ENCODE measurements at regions not wholly inside any gene's neighbourhood (a gene's known extent, or its start where the extent isn't known, plus 50 kb on each side); places are given as distances from the start of the nearest gene placed in this dataset.

- DNase-seq, result no peak
These were observed 64.5 kb downstream of the COPS8 start for GRCh38 chr2:237150186-237150585.

- DNase-seq, result no peak
These were observed 65.2 kb downstream of the COPS8 start for GRCh38 chr2:237150831-237151375.

DNA sequence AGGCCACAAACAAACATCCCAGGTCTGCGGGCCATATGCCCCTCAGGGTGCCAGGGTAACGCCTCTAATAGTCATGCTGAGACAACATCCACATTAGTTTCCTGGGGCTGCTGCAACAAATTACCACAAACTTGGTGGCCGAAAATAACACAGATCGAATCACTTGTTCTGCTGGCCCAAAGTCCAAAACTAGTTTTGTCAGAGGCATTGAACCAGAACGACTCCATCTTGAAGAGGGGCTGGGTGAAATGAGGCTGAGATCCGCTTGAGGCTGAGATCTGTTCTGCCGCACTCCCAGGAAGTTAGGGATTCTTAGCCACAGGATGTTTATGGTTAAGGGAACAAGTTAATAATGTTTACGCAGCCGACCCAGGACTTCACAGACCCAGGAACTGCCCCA, 66.7 kb downstream of the COPS8 start:
- DNase-seq, result no peak

- DNase-seq, result no peak
These were observed 67.5 kb downstream of the COPS8 start for GRCh38 chr2:237153181-237153580.

DNA sequence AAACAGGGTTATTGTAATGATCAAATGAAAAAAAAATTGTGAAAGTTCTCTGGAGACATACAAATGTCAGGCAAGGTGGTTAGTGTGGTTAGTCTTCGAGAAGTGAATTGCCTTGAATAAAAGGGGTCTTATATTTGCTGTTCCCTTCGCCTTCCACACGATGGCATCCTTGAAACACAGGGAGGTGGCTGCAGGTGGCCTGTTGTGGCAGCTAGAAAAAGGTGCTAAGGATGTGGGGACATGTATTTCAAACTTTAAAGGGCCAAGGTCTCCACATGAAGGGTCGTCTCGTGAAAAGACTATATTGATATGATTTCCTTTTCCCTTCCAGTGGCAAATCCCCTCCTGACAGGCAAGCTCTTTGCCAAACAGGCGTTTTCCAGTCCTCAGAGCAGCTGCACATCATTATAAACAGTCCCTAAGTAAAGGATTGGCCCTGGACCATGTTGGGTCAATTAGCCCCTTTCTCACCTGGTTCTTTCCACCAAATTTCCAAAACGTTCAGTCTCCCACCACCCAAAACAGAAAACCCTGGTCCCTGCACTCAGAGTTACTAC, 68.5 kb downstream of the COPS8 start:
- DNase-seq, result peak; percentile 3 to 25

GRCh38 chr2:237154884-237155851, 69.5 kb downstream of the COPS8 start:
- no peak for DNase-seq

DNA sequence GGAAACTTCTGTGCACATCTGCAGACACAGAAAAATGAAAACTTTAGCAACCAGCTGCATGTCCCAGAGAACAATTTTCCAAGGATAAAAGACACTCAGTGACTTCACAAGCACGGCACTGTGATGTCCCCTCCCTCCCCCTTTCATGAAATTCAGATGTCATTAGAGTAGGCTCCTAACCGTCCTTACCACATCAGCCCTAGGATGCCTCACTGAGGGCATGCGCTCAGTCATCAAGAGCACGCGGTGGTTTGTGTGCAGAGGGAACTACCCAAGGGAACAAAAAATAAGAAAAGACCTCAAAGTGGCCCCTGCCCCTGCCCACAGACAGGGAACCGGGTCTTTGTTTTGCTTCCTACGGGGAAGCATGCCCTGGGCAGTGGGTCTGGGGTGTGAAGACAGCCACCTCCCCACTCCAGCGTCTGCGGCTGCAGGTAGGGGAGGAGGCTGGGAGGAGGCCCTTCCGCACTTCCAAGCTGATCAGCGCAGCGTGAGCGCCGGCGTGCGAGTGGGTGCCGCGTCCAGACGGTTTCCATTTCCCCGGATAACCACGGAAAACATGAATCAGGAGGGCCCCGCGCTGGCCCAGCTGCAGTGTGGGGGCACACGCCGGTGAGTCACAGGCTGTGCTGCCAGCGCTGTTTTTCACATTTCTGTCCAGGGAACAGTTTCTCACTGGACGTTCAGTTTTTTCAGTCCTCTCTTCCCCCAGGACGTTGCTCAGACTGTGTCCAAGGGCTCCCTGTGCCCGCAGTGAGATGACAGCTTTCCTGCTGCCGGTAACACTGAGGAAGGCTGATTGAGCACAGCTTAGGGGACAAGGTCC, 70.6 kb downstream of the COPS8 start:
- no peak for DNase-seq

DNA sequence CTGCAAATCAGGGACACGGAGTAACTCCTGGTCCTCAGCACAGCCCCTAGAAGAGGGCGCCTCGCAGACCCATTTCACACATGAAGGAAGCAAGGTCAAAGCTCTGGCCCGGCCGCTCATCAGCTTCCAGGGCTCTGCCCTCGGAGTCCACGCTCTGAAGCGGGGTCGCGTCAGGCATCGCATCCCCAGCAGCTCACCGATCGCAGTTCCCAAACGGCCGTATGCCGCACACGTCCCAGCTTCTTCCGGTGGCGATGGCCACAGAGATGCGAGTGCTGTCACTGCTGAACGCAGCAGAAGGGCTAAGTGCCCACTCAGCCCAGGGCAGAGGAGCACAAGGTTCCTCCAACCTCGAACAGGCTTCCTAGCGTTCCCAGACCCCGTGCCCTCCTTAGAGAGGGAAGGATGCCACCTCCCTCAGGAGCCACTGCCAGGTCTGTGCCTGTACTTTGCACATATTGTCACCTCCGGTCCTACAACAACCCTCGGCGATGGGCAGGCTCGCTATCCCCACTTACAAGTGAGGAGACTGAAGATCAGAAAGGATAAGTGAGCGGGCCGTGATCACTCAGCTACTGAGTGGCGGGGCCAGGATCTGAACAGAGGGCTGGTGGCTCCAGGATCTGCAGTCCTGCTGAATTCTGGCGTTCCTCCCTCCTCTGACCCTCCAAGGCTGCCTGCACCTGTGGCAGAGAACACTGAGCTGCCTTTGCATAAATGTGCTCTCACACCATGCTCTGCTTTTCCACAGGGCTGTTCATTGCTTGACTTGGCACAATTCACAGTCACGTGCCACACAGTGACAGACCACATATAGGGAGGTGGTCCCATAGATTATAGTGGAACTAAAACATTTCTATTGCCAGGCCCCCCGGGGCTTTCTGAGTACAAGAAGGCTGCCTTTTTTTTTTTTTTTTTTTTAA, 71.4 kb downstream of the COPS8 start:
- DNase-seq, result no peak

- no peak for DNase-seq
These were observed 72.1 kb downstream of the COPS8 start for GRCh38 chr2:237157780-237158102.

GRCh38 chr2:237158194-237158593, 72.5 kb downstream of the COPS8 start:
- no peak for DNase-seq

GRCh38 chr2:237159006-237159911, 73.6 kb downstream of the COPS8 start:
- DNase-seq, result no peak

DNA sequence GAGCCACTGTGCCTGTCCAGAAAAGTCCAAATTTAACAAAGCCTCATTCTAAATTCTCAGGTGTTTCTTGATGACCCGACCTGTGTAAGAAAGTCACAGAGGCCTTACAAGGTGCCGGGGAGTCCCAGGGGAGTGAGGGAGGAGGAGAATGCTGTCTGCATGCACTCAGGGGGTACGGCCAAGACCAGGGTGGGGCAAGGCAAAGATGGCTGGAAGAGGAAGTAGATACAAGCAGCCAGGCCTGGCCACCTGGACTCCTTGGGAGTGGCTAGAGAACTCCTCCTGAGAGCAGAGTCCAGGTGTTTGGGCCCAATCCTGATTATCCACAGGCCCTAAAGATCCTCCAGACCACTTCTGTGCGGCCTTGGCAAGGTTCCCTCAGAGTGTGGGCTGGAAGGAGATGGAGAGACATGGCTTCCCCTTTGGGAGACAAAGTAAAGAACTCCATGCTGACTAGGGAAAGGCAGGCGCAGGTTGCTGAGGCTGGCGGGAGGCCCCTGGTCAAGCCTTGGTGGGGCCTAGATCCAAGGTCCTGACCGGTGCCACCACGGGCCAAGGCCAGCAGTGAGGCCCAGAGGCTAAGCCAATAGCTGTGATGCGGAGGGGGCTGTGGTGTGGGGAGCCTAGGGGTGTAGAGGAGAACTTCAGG, 74.7 kb downstream of the COPS8 start:
- DNase-seq, result no peak

DNA sequence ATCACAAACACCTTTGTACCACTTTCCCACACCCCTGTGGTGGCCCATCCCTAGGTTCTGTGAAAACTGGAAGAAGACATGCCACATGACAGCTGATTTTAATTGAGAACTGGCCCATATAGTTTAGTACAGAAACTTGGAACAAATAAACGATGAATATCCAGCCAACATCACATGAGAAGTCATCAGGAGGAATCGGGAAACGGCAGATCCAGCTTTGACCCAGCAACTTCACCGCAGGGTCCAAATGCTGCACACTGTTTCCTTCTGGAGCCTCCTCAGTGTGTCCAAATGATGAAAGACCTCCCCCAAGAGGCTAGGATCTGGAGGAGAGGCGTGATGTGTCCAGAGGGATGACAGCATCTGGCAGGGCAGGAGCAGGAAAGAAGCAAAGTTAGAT, 75.5 kb downstream of the COPS8 start:
- no peak for DNase-seq

DNA sequence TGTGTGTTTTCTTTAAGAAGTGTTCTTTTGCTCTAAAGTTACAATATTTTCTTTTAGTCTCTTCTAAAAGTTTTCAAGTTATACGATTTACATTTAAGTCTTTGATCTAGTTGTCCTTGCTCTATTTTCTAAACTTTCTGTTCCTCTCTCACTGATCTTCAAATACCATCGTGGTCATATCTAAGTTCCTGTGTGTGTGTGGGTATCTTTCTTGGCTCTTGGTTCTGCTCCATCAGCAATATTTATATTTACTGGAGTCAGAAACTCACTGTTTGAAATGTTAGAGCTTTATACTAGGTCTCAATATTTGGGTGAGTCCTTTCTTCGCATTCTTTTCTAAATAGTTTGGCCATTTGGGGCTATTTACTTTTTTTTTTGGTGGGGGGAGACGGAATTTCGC, 77.3 kb downstream of the COPS8 start:
- no peak for DNase-seq

DNA sequence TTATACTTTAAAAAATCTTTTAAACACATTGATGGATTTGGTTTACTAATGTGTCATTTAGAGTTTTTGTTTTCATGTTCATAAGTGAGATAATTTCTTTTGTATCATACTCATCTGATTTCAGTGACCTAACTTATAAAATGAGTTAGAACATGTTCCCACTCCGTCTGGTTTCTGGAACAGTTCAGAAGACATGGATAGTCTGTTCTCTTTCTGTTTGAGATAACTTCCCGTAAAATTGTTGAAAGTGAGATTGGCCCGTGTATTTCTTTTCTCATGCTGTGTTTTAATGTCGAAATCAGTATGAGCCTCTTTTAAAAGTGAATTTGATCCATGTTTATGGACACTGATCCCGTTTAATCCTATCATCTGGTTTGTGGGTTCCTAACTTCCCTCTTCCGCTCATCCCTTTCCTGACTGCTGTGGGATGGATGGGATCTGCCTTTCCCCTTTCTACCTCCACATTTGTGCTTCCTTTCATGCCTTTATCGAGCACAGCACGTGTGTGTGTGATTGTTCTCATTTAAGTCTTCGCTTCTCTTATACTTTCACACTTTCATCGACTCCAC, 78.9 kb downstream of the COPS8 start:
- DNase-seq, result no peak

- DNase-seq, result peak in 1 of 2 experiments; percentile 1
These were observed 80.0 kb downstream of the COPS8 start for GRCh38 chr2:237165405-237166276.

- DNase-seq, result no peak
These were observed 81.3 kb downstream of the COPS8 start for GRCh38 chr2:237167038-237167437.

- DNase-seq, result no peak
These were observed 82.2 kb downstream of the COPS8 start for GRCh38 chr2:237167934-237168333.

- no peak for DNase-seq
These were observed 84.3 kb downstream of the COPS8 start for GRCh38 chr2:237170020-237170419.

Measured in Kasumi-1 (cell line).